Lower lobe of right lung (tissue), 2 donors: ENCODE measurements at regions not wholly inside any gene's neighbourhood (a gene's known extent, or its start where the extent isn't known, plus 50 kb on each side); places are given as distances from the start of the nearest gene placed in this dataset.

ENCODE experiments used
- ATAC-seq, 2 donors: fragments of 200-7000 bp; cut with Tn5 transposase; one replicate each; pipeline ENCODE4 v1.9.1; 2020 to 2022; ENCODE audit warnings: mild to moderate bottlenecking in 2 of 2, moderate library complexity in 2 of 2
- DNase-seq: peaks from one replicate; pipeline ENCODE4 v3.0.0-alpha.2; 2020
- H3K27ac ChIP-seq: fragments of 200-600 bp; one replicate; pipeline ENCODE4 v1.8.0; 2022
- H3K27me3 ChIP-seq: fragments of 200-600 bp; one replicate; pipeline ENCODE4 v1.8.0; 2022; ENCODE audit warnings: low read depth
- H3K36me3 ChIP-seq: fragments of 200-600 bp; one replicate; pipeline ENCODE4 v1.8.0; 2022; ENCODE audit warnings: mild to moderate bottlenecking
- H3K4me1 ChIP-seq: fragments of 200-600 bp; one replicate; pipeline ENCODE4 v1.8.0; 2022
- H3K4me3 ChIP-seq: fragments of 200-600 bp; one replicate; pipeline ENCODE4 v1.8.0; 2022; ENCODE audit warnings: mild to moderate bottlenecking
- H3K9me3 ChIP-seq: fragments of 200-600 bp; one replicate; pipeline ENCODE4 v1.8.0; 2022
- intact Hi-C: fragments of 100-400 bp; cut with DNase I; formaldehyde crosslinking; loops from one replicate; pipeline ENCODE4 v1.11.0; 2022
- TF ChIP-seq, protein P1 (sequence below): fragments of 200-600 bp; IDR thresholded peaks from one replicate; pipeline ENCODE4 v1.8.0; 2022; ENCODE audit warnings: antibody characterized with exemption, mild to moderate bottlenecking
- donor health status: DM: no; HTN: yes; CAD: no; lungs with severe emphysema.

DNA sequence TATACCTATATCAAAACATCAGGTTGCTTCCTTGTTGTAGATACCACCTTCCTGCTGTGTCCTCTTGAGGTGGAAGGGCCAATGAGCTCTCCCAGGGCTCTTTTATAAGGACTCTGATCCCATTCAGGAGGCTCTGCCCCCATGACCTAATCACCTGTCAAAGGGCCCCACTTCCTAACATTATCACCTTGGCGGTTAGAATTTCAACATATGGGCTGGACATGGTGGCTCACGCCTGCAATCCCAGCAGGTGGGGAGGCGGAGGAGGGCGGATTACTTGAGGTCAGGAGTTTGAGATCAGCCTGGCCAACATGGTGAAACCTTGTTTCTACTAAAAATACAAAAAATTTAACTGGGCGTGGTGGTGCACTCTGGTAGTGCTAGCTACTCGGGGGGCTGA lies 86.4 kb downstream of the HAPSTR1 start:
- H3K4me1 ChIP-seq = no peaks in the 10 kb centered on the region
- no peak overlapping the region for H3K27ac ChIP-seq
- TF ChIP-seq, protein P1, sequence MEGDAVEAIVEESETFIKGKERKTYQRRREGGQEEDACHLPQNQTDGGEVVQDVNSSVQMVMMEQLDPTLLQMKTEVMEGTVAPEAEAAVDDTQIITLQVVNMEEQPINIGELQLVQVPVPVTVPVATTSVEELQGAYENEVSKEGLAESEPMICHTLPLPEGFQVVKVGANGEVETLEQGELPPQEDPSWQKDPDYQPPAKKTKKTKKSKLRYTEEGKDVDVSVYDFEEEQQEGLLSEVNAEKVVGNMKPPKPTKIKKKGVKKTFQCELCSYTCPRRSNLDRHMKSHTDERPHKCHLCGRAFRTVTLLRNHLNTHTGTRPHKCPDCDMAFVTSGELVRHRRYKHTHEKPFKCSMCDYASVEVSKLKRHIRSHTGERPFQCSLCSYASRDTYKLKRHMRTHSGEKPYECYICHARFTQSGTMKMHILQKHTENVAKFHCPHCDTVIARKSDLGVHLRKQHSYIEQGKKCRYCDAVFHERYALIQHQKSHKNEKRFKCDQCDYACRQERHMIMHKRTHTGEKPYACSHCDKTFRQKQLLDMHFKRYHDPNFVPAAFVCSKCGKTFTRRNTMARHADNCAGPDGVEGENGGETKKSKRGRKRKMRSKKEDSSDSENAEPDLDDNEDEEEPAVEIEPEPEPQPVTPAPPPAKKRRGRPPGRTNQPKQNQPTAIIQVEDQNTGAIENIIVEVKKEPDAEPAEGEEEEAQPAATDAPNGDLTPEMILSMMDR = no peak
- H3K36me3 ChIP-seq = no peaks in the 10 kb centered on the region
- H3K27me3 ChIP-seq = no peaks in the 10 kb centered on the region
- no peak for ATAC-seq
- H3K9me3 ChIP-seq = no peaks in the 10 kb centered on the region
- no peak for DNase-seq
- intact Hi-C loops = no loop called here
- H3K4me3 ChIP-seq = no peak overlapping the region

- intact Hi-C loops = no loop called here
These were observed 92.4 kb downstream of the HAPSTR1 start for GRCh38 chr16:9183682-9184353.

DNA sequence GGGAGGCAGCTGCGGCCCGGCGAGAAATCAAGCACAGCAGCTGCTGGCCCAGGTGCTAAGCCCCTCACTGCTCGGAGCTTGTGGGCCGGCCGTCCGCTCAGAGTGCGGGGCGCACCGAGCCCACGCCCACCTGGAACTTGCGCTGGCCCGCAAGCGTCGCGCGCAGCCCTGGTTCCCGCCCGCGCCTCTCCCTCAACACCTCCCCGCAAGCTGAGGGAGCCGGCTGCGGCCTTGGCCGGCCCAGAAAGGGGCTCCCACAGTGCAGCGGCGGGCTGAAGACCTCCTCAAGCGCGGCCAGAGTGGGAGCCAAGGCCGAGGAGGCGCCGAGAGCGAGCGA lies 92.9 kb downstream of the HAPSTR1 start:
- intact Hi-C loops = no loop called here
- Histone ChIP-seq H3K36me3 (no peaks in the 10 kb centered on the region), H3K9me3 (no peaks in the 10 kb centered on the region), H3K27me3 (no peaks in the 10 kb centered on the region), H3K4me1 (no peaks in the 10 kb centered on the region), H3K27ac (no peak overlapping the region), H3K4me3 (no peak overlapping the region)
- TF ChIP-seq, protein P1 = no peak
- no peak for ATAC-seq
- DNase-seq = no peak

More at GRCh38 chr16:9183682-9184353, 92.4 kb downstream of the HAPSTR1 start:
- no peaks in the 10 kb centered on the region for H3K36me3 ChIP-seq
- TF ChIP-seq, protein P1 = no peak
- DNase-seq = no peak
- no peaks in the 10 kb centered on the region for H3K27me3 ChIP-seq
- no peak for ATAC-seq
- H3K27ac ChIP-seq = no peak overlapping the region
- no peaks in the 10 kb centered on the region for H3K4me1 ChIP-seq
- H3K9me3 ChIP-seq = no peaks in the 10 kb centered on the region
- H3K4me3 ChIP-seq = no peak overlapping the region

- no peaks in the 10 kb centered on the region for H3K27me3 ChIP-seq
- intact Hi-C loops = no loop called here
- no peak overlapping the region for H3K27ac ChIP-seq
These were observed 93.9 kb downstream of the HAPSTR1 start for GRCh38 chr16:9185381-9185780.

DNA sequence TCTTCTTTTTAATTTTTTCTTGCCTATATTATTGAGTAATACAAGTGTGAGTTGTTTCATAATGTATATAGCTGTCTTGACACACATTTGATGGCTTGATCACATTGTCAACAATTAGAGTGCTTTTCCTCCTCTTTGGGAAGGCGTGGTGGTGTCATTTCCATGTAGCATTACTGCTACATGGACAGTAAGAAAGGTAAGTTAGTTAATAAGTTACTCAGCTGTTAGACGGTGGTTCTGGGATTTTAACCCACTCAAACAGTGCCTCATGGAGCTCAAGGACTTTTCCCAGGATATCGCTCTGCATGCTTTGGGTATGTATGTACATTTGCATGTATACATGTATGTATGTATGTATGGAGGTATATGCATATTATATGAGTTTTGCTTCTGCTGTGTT lies 94.6 kb downstream of the HAPSTR1 start:
- no peak overlapping the region for H3K4me3 ChIP-seq
- intact Hi-C loops = no loop called here
- H3K27me3 ChIP-seq = no peaks in the 10 kb centered on the region
- no peak for DNase-seq
- H3K4me1 ChIP-seq = no peaks in the 10 kb centered on the region
- no peaks in the 10 kb centered on the region for H3K36me3 ChIP-seq
- H3K27ac ChIP-seq = no peak overlapping the region
- no peaks in the 10 kb centered on the region for H3K9me3 ChIP-seq
- no peak for ATAC-seq
- TF ChIP-seq, protein P1 = no peak

More at GRCh38 chr16:9185381-9185780, 93.9 kb downstream of the HAPSTR1 start:
- DNase-seq (no peak), ATAC-seq (no peak)
- Histone ChIP-seq H3K9me3 (no peaks in the 10 kb centered on the region), H3K4me1 (no peaks in the 10 kb centered on the region), H3K4me3 (no peak overlapping the region), H3K36me3 (no peaks in the 10 kb centered on the region)
- TF ChIP-seq, protein P1 = no peak
